Loucy (cell line): ENCODE measurements at regions not wholly inside any gene's neighbourhood (a gene's known extent, or its start where the extent isn't known, plus 50 kb on each side); places are given as distances from the start of the nearest gene placed in this dataset.

Source experiments
- CTCF ChIP-seq: fragments of 200-600 bp; sonication (generic); conservative IDR thresholded peaks from 2 replicates; pipeline ENCODE4 v1.5.1; 2014; ENCODE audit warnings: mild to moderate bottlenecking, antibody characterized with exemption, low read length
- EZH2phosphoT487 ChIP-seq: fragments of 200-600 bp; IDR thresholded peaks from 2 replicates; pipeline ENCODE4 v1.6.1; 2018; ENCODE audit warnings: antibody characterized with exemption, mild to moderate bottlenecking, moderate library complexity, borderline replicate concordance

- TF ChIP-seq CTCF = no peak
- no peak for TF ChIP-seq EZH2phosphoT487
These were observed 209.2 kb upstream of the CDIN1 start for GRCh38 chr15:36370051-36370730.
